ENCODE measurements at regions not wholly inside any gene's neighbourhood (a gene's known extent, or its start where the extent isn't known, plus 50 kb on each side); places are given as distances from the start of the nearest gene placed in this dataset.

GRCh38 chr1:36606641-36607262 is 124.0 kb upstream of the CSF3R start:
- no TSS peak for BruUV-seq (replicated peaks)
- Histone ChIP-seq H3K27ac (ENCODE audit: low read depth, low read length, poor library complexity, severe bottlenecking) (no peak overlapping the region), H3K36me3 (ENCODE audit: insufficient read depth, low read length, poor library complexity, severe bottlenecking) (no peaks in the 10 kb centered on the region), H3K4me3 (ENCODE audit: low read depth, low read length, poor library complexity, severe bottlenecking) (no peak overlapping the region), H3K4me1 (ENCODE audit: insufficient read depth, low read length, poor library complexity, severe bottlenecking) (no peaks in the 10 kb centered on the region), H3K27me3 (replicated peaks; ENCODE audit: insufficient read depth, low read depth, low read length, poor library complexity) (peaks cover 11% of the 10 kb centered on the region), H3K9me3 (ENCODE audit: low read depth, low read length, poor library complexity, severe bottlenecking) (no peaks in the 10 kb centered on the region)
- ChIA-PET POLR2A (ENCODE audit: low non-redundant PET) (no interaction called here), CTCF (no interaction called here)
- intact Hi-C loops (cut with micrococcal nuclease; ENCODE audit: unreplicated experiment) = loop anchor here (10.0 kb wide), 1 partner anchor 828 kb away; no protein-coding TSS in a partner anchor
- no peak for DNase-seq (ENCODE audit: low spot score)
- TF ChIP-seq CTCF (conservative IDR thresholded peaks at IDR 0.05; ENCODE audit: low read depth, low read length) = no peak
- no peak for TF ChIP-seq EZH2 (IDR thresholded peaks at IDR 0.05; ENCODE audit: borderline replicate concordance, low read depth, low read length, poor library complexity, severe bottlenecking)

GRCh38 chr1:36605942-36606640 is 123.4 kb upstream of the CSF3R start:
- intact Hi-C loops (cut with micrococcal nuclease; ENCODE audit: unreplicated experiment) = loop anchor here (10.0 kb wide), 1 partner anchor 829 kb away; no protein-coding TSS in a partner anchor
- Histone ChIP-seq H3K27me3 (replicated peaks; ENCODE audit: insufficient read depth, low read depth, low read length, poor library complexity) (peaks cover 18% of the 10 kb centered on the region), H3K4me1 (ENCODE audit: insufficient read depth, low read length, poor library complexity, severe bottlenecking) (no peaks in the 10 kb centered on the region), H3K9me3 (ENCODE audit: low read depth, low read length, poor library complexity, severe bottlenecking) (no peaks in the 10 kb centered on the region), H3K4me3 (ENCODE audit: low read depth, low read length, poor library complexity, severe bottlenecking) (no peak overlapping the region), H3K36me3 (ENCODE audit: insufficient read depth, low read length, poor library complexity, severe bottlenecking) (no peaks in the 10 kb centered on the region), H3K27ac (ENCODE audit: low read depth, low read length, poor library complexity, severe bottlenecking) (no peak overlapping the region)
- DNase-seq (ENCODE audit: low spot score) = no peak
- CTCF ChIA-PET = no interaction called here
- POLR2A ChIA-PET (ENCODE audit: low non-redundant PET) = no interaction called here
- TF ChIP-seq EZH2 (IDR thresholded peaks at IDR 0.05; ENCODE audit: borderline replicate concordance, low read depth, low read length, poor library complexity, severe bottlenecking) = no peak
- no peak for TF ChIP-seq CTCF (conservative IDR thresholded peaks at IDR 0.05; ENCODE audit: low read depth, low read length)
- BruUV-seq (replicated peaks) = no TSS peak

- intact Hi-C loops (cut with micrococcal nuclease; ENCODE audit: unreplicated experiment) = loop anchor here (10.0 kb wide), 1 partner anchor 831 kb away; no protein-coding TSS in a partner anchor
- Histone ChIP-seq H3K4me1 (ENCODE audit: insufficient read depth, low read length, poor library complexity, severe bottlenecking) (no peaks in the 10 kb centered on the region), H3K4me3 (ENCODE audit: low read depth, low read length, poor library complexity, severe bottlenecking) (no peak overlapping the region), H3K9me3 (ENCODE audit: low read depth, low read length, poor library complexity, severe bottlenecking) (no peaks in the 10 kb centered on the region), H3K27ac (ENCODE audit: low read depth, low read length, poor library complexity, severe bottlenecking) (no peak overlapping the region), H3K27me3 (replicated peaks; ENCODE audit: insufficient read depth, low read depth, low read length, poor library complexity) (peaks cover 40% of the 10 kb centered on the region), H3K36me3 (ENCODE audit: insufficient read depth, low read length, poor library complexity, severe bottlenecking) (no peaks in the 10 kb centered on the region)
- no TSS peak for BruUV-seq (replicated peaks)
- TF ChIP-seq EZH2 (IDR thresholded peaks at IDR 0.05; ENCODE audit: borderline replicate concordance, low read depth, low read length, poor library complexity, severe bottlenecking) (no peak), CTCF (conservative IDR thresholded peaks at IDR 0.05; ENCODE audit: low read depth, low read length) (no peak)
- DNase-seq (ENCODE audit: low spot score) = peak; percentile 14
- CTCF ChIA-PET = no interaction called here
- POLR2A ChIA-PET (ENCODE audit: low non-redundant PET) = no interaction called here
These were observed 120.7 kb upstream of the CSF3R start for GRCh38 chr1:36603461-36603860.

Data from A673 (cell line).